HG03442 (cell line): ENCODE measurements at regions not wholly inside any gene's neighbourhood (a gene's known extent, or its start where the extent isn't known, plus 50 kb on each side); places are given as distances from the start of the nearest gene placed in this dataset.

Experiments used
- ATAC-seq: cut with Tn5 transposase; IDR thresholded peaks from one replicate; pipeline ENCODE4 v1.9.1; 2021; ENCODE audit warnings: mild to moderate bottlenecking, moderate library complexity; ENCODE audit not compliant: unreplicated experiment

DNA sequence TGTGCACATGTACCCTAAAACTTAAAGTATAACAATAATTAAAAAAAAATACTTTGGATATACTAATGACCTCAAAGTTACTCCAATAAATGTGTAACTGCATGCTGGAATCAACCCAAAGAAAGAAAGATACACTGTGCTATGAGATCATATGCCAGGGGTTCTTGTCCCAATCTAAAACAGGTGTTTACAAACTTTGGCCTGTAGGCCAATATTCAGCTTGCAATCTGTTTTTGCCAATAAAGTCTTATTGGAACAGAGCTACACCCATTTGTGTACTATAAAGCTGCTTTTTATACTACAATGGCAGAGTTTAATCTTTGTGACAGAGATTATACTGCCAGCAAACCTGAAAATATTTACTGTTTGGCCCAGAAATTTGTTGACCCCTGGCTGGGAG, 138.8 kb upstream of the AFF2 start:
- no peak for ATAC-seq

GRCh38 chrX:148363471-148364235, 136.8 kb upstream of the AFF2 start:
- ATAC-seq = no peak

DNA sequence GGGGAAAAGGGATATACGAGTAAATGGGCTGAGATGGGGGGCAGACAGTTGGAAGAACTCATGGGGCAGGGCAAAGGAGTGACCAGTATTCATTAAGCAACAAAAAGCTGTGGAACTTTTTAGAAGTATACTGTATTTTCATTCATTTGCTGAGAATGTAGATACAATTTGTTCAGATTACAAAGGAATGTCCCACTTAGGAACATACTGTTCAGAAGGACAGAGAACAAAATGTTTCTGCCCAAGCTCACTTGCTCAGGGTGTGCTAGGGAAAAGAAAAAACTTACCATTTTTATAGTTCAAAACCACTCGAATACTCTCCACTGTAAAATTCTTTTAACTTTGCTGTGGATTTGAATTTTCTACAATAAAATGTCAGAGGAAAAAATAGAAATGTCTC, 135.2 kb upstream of the AFF2 start:
- ATAC-seq = no peak

DNA sequence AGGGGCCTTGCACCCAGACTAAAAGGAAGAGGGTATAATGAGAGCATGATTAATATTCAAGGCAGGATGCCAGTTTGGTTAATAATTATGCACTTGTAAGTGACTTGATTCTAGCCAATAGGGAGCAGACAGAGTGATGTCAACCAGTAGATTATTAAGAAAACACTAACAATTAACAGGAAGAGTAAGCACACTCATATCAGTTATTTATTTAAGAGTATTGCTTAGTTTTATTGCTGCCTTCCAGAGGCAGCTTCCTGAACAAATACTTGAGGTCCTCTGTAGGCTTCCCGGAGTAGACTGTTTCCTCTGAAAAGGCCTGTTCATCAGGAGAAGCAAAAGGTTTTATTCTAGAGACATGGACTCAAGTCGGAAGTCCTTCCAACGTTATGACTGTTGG, 129.1 kb upstream of the AFF2 start:
- ATAC-seq = no peak

DNA sequence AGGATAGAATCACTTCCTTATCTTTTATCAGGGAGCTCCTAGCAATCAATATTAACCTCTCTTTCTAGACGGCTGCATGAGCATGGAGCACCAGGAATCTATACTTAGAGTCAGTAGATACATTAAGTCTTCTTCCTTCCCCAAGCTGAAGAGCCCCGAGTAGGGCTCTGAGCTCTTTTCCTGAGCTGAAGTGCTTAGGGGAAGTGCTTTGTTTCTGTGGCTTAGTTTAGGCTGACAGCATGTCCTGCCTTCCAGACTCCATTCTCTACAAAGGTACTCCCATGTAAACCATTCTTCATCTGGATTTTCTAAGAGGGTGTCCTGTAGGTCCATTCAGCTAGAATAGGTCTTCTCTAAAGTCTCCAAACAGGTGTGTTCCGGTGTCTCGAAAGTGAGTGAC, 127.5 kb upstream of the AFF2 start:
- ATAC-seq = no peak

DNA sequence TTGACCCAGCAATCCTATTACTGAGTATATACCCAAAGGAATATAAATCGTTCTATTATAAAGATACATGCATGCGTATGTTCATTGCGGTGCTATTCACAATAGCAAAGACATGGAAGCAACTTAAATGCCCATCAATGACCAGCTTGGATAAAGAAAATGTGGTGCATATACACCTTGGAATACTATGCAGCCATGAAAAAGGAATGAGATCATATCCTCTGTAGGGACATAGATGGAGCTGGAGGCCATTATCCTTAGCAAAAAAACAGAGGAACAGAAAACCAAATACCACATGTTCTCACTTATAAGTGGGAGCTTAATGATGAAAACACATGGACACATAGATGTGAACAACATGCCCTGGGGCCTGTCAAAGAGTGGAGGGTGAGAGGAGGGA, 124.1 kb upstream of the AFF2 start:
- ATAC-seq = no peak

GRCh38 chrX:148380107-148380506, 120.3 kb upstream of the AFF2 start:
- ATAC-seq = no peak

DNA sequence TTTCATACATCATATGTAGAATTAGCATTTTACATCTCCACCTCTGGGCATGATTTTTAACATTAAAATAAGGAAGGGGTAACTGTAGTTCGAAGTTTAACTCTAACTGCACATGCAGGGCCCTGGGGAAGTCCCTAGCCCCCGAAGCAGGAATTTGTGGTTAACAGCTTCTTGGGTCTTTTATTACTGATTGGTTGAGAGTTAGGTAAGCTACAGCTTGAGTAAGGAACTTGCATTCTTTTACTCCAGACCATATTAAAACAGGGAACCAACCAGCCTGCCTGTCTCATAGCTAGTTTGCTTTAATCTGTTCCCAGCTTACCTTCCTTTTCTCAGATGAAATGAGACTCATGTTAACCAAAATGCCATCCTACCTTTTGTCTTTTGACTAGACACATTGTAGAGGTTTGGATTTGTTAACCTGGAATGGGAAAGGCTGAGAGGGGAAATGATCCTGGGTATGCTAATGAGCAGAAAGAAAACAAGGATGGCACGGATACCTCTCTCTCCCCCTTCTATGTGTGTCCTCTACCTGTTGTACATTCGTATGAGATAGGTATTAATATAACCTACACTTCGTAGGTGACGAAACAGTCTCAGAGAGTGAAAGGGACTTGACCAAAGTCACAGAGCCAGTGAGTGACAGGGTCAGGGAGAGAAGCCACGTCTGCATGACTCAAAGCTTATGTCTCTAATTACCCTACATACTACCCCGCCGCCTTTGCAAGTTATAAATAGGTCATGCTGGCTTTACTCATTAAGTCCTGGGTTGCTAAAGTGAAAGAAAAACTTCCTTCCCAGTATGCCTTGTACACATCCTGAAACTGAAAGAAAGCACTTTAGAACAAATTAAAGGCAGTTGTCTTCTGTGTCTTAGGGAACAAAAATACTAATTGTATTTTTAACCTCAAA, 119.5 kb upstream of the AFF2 start:
- peak; percentile 95 for ATAC-seq

DNA sequence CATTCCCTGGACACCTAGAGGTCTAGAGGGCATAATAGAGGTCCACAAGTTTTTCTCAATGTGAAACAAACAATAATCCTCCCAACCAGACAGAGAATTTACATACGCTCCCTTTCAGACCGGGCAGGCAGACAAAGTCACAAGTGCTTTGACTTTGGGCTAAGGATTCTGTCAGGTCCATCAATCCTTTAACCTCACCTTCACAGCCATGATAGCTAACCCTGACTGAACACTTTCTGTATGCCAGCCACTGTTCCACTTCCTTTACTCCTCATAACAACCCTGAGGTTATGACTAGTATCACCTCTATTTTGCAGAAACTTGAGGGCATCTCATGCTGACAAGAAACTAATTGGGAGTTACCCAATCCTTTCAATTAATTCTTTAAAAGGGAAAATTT, 118.8 kb upstream of the AFF2 start:
- peak; percentile 15 for ATAC-seq

GRCh38 chrX:148382983-148383382, 117.4 kb upstream of the AFF2 start:
- no peak for ATAC-seq

GRCh38 chrX:148385471-148385870, 114.9 kb upstream of the AFF2 start:
- ATAC-seq = no peak

DNA sequence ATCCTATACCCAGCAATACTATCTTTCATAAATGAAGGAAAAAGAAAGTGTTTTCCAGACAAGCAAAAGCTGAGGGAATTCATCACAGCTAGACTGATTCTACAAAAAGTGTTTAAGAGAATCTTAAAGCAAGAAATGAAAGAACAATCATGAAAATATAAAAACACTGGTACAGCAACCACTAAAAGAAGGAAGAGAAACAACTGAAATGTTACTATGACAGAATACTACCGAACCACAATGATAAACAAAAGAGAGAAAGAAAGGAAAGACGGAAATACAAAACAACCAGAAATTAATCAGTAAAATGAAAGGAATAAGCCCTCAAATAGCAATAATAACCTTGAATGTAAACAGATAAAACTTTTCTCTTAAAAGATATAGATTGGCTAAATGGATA, 110.8 kb upstream of the AFF2 start:
- no peak for ATAC-seq

GRCh38 chrX:148412006-148412405, 88.4 kb upstream of the AFF2 start:
- no peak for ATAC-seq

- ATAC-seq = no peak
Observed at GRCh38 chrX:148416142-148416541, 84.3 kb upstream of the AFF2 start.

DNA sequence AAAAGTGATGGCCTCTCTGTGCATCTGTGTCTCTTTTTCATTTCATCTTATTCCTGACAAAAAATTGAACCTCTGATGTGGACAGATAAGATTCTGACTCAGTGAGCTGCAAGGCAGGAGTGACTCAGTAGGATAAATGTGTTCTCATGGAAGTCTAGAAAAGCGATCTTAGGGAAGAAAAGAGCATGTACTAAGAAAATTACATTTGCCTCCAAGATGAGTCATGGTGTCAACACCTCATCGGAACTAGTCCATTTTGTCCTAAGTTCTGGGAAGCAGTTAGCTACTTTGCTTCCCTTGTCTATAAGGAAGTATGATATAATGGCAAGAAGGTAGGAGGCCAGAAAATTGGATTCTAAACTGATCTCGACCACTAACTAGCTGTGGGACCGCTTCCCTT, 83.5 kb upstream of the AFF2 start:
- ATAC-seq = no peak

- ATAC-seq = no peak
Observed at GRCh38 chrX:148417934-148418333, 82.5 kb upstream of the AFF2 start.

DNA sequence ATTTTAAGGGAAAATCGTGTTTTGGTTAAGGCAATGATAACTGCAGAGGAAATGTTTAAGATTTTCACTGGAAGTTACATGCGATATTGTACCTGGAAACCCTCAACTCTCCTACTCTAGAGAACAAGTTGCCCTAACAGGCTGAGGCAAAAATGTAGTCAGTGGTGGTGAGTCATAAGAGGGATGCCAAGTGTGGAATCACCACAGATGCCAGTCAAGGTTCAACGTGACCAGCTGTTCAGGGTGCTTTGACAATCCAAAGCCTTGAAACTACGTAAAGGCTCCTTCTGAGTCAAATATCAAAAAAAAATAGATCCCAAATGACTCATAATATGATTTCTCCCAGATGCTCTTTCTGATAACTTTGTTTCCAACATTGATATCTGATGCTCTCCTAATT, 77.9 kb upstream of the AFF2 start:
- ATAC-seq = no peak

DNA sequence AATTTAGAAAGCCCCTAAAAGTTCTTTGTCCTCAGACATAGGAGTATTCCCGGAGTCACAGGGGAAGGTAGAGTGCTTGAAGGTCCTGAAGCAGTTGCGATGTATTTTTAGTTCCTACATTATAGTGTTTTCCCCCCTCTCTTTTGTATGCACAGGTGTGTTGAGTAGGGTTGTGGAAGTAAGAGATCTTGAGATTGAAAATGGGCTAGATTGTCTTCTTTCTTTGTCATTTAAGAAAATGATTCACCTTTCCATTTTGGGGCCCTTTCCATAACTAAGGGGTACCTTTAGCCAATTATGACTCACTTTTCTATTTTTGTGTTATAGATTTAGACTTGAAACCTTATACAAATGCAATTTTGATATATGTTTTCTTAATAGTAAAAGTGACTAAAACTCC, 75.8 kb upstream of the AFF2 start:
- ATAC-seq = no peak

DNA sequence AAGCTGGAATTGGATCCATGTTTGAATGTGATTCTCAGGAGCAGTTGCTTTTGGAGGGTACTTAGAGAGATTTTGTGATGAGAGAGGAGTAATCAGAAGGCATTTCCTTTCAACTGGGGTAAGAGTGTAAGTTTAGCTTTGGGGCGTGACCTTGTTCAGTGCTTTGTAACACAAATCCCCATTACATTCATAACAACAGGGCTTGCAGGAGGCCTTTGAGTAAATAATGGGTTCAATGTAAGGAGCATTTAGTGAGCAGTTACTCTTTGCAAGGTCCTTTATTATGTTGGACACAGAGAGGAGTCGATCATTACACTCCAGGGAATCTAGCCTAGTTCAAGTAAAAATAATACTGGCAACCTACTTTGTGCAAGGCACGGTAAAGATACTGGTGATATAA, 74.0 kb upstream of the AFF2 start:
- no peak for ATAC-seq

GRCh38 chrX:148441387-148441786, 59.0 kb upstream of the AFF2 start:
- no peak for ATAC-seq

DNA sequence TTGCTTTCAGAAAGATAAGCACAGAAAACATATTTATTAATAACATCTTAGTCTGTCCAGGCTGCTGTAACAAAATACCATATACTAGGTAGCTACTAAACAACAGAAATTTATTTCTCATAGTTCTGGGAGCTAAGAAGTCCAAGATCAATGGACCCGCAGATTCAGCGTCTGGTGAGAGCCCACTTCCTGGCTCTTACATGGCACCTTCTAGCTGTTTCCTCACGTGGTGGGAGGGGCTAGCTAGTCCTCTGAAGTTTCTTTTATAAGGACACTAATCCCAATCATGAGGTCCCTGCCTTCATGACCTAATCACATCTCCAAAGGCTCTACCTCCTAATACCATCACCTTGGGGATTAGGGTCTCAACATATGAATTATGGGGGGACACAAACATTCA, 57.2 kb upstream of the AFF2 start:
- ATAC-seq = no peak

GRCh38 chrX:148448686-148449085, 51.7 kb upstream of the AFF2 start:
- peak; percentile 49 for ATAC-seq
